Spleen (tissue), 7 donors: ENCODE measurements at regions not wholly inside any gene's neighbourhood (a gene's known extent, or its start where the extent isn't known, plus 50 kb on each side); places are given as distances from the start of the nearest gene placed in this dataset.

Source experiments
- POLR2A ChIP-seq, 3 donors: fragments of 450-650 bp; IDR thresholded peaks; one replicate each; pipeline ENCODE4 v1.5.1; 2017; ENCODE audit warnings: antibody characterized with exemption in 3 of 3, mild to moderate bottlenecking in 1 of 3
- POLR2AphosphoS5 ChIP-seq, 3 donors: sonication (generic); formaldehyde crosslinking; IDR thresholded peaks; one replicate each; pipeline ENCODE4 v1.5.1; 2017; ENCODE audit warnings: antibody characterized with exemption in 3 of 3
- TF ChIP-seq, protein P1 (sequence below), 11 experiments: fragments of 200-600 bp in 7 of 11; fragments of 450-650 bp in 4 of 11; sonication (generic) in 4 of 11; IDR thresholded peaks in 8 of 11; conservative IDR thresholded peaks in 3 of 11; 1 replicate in 7 of 11; 2 replicates in 4 of 11; pipeline versions ENCODE4 v1.4.0 to v1.8.0; 2016 to 2021; ENCODE audit warnings: antibody characterized with exemption in 11 of 11, inconsistent platforms in 4 of 11, mild to moderate bottlenecking in 1 of 11
- donor health status: DM: no; HTN: no; CAD: no; lungs with moderate emphysema.
- donor health status: DM: no; HTN: no; CAD: no.
- donor health status: DM: no; HTN: no; CAD: no.

DNA sequence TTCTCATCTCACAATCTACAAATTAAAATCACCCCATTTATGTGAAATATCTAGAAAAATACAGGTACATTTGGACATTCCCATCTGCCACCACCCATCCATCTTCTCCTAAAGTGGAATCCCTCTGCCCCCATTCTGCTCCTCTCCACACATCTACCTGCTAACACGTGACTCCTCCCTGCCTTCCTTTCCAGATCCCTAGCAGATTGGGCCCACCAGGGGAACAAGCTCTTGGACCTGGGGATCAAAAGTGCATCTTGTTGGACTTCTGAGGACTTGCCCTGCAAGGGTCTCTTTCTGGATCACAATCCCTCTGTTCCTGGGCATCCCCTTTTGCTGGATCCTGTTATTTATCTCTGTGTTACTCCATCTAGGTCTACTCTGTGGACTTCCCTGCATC is 107.6 kb downstream of the ZNF280B start:
- TF ChIP-seq, protein P1, sequence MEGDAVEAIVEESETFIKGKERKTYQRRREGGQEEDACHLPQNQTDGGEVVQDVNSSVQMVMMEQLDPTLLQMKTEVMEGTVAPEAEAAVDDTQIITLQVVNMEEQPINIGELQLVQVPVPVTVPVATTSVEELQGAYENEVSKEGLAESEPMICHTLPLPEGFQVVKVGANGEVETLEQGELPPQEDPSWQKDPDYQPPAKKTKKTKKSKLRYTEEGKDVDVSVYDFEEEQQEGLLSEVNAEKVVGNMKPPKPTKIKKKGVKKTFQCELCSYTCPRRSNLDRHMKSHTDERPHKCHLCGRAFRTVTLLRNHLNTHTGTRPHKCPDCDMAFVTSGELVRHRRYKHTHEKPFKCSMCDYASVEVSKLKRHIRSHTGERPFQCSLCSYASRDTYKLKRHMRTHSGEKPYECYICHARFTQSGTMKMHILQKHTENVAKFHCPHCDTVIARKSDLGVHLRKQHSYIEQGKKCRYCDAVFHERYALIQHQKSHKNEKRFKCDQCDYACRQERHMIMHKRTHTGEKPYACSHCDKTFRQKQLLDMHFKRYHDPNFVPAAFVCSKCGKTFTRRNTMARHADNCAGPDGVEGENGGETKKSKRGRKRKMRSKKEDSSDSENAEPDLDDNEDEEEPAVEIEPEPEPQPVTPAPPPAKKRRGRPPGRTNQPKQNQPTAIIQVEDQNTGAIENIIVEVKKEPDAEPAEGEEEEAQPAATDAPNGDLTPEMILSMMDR (IDR thresholded peaks at IDR 0.05 in 8 of 11, conservative IDR thresholded peaks at IDR 0.05 in 3 of 11), result no peak
- no peak for TF ChIP-seq POLR2A (IDR thresholded peaks at IDR 0.05)
- no peak for TF ChIP-seq POLR2AphosphoS5 (IDR thresholded peaks at IDR 0.05)
